ENCODE measurements at regions not wholly inside any gene's neighbourhood (a gene's known extent, or its start where the extent isn't known, plus 50 kb on each side); places are given as distances from the start of the nearest gene placed in this dataset.
"Not testable (repeated sequence)": the region's sequence is repeated elsewhere in the genome, so short reads cannot be mapped to it uniquely, and the experiment has no call there.

DNA sequence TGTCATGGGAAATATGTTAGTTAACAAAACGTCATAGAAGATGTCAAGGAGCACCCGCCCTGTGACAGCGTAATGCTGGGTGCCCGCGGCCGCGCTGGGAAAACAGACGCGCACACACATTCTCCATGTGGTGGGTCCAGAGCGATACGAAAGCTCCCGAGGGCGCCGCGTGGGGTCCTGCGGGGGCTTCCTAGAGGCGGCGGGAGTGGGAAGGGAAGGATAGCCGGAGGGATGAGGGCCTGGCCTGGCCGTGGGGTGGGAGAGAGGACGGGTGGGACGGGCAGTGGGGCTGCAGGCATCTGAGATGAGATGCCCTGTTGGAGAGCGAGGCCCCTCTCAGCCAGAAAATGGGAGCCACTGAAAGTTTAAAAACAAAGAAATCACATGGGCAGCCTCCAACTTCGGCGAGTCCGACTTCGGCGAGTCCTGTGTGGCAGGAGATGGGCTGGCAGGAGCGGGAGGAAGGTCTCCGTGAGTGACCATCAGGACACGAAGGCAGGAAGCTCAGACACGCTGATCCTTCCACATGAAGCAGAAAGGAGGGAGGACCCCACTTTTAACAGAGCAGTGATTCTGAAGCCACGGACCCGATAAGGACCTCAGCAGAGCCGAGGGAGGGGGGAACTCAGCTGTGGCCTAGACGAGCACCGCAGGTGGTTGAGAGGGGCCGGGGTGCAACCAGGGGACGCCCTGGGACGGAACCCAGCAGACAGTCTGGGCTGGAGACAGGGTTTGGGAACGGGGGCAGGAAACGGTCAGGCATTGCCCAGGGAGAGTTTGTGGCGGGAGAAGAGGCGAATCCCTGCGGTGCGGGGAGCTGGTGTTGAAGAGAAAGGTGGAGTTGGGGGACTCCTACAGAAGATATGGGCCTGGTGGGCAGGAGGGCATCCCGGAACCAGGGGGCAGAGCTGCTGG, 114.1 kb upstream of the FRMD1 start:
- no peak for DNase-seq

DNA sequence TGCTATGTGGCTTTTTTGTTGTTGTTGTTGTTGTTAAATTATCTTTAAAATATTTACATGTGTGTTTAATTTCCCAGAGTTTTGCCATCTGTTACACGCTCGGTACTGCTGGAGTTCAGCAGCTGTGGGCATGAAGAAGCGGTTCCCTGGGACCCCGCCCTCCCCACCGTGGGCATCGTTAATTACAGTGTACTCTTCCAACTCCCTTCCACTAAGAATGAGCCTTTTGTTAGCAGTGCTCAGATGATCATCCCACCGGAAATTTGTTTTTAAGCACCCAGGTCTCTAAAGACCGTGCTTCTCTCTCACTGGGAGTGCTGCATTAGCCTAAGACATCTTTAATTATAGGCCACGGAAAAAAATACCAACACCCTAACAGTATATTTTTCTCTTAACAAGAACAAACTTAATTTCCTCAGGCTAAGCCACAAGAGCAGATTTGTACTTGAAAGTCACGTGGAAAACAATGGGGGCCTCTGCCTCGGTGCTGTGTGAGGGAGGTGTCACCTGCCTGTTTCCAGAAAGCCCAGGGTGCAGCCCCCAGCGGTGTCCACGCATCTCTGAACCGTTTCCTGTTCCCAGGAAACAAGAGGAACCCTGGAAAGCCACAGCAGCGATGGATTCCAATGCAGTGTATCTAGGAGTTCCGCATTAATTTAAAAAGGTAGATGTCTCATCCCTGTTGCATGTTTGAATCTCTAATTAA, 113.3 kb upstream of the FRMD1 start:
- DNase-seq = no peak

DNA sequence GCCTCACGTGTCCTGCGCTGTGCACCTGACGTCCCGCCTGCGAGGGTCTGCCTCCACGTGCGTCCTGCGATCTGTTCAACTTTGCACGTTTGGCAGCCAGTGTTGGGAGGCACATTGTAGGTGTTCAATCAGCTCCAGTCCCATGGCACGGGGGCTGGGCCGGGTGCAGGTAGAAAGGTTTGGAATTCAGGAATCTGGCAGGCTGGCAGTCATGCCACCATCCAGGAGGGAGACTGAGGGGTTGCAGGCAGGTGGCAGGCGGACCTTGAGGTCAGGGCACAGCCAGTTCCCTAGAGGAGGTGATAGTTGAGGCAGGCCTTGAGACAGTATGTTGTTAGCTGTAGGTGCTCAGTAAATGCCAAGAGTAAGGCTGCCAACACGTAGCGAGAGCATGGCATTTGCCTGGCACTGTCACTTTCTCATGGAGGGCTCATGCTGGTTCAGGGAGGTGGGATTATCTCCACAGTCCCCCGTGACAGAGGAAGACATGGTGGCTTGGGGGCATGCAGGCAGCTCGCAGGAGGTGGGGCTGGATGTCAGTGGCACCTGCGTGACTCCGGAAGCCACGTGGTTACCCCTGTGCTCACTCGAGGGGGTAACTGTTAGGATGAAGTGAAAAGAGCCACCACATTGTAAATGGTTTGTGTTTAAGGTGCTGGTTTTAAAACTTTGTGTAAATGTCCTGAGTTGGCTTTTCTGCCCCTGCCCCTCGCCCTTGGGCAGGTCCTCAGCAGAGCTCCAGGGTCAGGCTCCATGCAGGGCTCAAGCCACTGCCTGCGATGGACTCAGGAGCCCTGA, 111.8 kb upstream of the FRMD1 start:
- DNase-seq = no peak

DNA sequence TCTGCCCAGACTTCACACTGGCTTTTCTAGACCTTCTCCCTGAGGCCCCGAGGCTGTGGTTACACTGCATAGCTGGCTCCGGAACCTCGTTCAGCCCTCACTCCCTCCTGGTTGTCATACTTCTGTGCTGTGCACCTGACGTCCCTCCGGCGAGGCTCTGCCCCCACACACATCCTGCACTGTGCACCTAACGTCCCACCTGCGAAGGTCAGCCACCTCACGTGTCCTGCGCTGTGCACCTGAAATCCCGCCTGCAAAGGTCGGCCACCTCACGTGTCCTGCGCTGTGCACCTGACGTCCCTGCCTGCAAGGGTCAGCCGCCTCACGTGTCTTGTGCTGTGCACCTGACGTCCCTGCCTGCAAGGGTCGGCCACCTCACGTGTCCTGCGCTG, 111.0 kb upstream of the FRMD1 start:
- DNase-seq = no peak

DNA sequence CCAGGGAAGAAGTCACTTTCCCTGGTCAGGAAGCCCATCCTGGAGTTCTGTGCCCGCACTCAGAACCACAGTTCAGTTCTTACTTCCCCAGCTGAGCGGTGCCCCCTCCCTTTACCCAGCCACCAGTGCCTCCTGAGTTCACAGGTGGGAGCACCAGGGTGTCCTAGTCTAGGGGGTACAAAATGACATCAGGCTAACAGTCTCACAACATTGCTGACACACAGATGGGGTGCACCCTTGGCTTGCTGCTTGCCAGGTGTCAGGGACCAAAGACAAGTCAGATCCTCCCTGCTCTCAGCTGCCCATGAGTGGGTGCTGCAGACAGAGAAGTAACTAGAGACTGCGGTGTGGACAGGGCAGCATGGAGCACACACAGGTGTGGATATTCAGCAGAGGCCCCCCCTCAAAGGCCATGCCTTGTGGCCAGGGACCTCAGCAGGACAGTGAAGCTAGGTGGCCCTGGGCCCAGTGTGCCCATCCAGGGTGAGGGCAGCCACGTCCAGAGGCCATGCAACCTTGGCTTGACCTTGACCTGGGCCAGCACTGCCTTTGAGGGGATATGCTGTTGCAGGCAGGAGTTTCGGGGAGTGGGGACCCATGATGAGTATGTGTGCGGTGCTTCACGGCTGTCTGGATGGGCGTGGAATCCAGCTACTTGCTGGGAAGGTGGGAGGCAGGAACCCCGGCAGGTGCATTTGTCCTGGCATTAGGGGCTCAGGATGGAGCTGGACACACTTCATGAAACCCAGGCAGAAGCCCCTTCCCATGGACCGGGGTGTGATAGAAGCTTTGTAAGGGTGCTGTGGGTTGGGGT, 110.4 kb upstream of the FRMD1 start:
- no peak for DNase-seq

DNA sequence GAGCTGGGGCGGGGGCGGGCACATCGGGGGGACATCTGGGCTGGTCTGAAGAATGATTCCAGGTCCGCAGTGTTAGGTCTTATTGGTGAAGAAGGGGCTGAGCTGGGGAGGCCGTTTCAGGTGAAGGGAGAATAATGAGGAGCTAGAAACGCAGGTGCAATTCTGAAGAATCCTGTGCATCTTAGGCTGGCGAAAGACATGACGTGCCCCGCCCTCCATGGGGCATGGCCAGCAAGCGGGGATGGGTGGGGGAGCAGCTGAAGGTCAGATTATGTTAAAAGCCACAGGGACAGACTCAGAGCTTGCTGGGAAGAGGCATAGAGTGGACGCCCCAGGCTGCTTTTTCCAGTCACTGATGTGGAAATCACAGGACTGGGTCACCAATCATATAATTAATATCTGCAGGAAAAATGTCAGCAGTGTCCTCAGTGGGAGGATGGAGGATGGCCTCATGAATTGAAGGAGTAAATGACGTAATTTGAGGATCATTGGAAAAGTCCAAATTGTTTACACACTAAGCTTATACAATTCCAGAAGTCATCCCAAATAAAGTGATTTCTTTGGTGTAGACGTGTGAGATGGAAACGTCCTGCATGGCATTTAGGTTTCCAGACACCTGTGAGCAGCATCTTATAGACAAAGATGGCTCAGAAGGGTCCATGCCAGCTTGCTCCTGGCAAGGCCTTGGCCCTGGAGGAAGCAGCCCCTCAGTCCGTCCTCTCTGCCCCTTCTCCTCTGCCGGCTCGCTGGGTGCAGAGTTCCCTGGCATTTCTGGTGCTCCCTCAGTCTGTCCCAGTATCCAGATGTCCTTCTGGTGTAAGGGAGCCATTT, 109.6 kb upstream of the FRMD1 start:
- DNase-seq = no peak

DNA sequence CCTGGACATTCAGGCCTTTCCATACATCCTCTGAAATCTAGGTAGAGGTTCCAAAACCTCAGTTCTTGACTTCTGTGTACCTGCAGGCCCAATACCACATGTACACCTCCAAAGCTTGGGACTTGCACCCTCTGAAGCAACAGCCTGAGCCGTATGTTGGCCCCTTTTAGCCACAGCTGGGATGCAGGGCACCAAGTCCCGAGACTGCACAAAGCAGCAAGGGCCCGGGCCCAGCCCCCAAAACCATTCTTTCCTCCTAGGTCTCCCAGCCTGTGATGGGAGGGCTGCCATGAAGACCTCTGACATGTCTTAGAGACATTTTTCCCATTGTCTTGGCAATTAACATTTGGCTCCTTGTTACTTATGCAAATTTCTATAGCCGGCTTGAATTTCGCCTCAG, 107.4 kb upstream of the FRMD1 start:
- no peak for DNase-seq

DNA sequence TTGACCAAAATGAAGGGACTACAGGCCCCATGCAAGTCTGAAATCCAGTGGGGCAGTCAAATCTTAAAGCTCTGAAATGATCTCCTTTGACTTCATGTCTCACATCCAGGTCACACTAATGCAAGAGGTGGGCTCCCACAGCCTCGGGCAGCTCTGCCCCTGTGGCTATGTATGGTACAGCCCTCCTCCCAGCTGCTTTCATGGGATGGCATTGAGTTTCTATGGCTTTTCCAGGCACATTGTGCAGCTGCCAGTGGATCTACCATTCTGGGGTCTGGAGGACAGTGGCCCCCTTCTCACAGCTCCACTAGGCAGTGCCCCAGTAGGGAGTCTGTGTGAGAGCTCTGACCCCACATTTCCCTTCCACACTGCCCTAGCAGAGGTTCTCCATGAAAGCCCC, 107.0 kb upstream of the FRMD1 start:
- DNase-seq = not testable (repeated sequence)

DNA sequence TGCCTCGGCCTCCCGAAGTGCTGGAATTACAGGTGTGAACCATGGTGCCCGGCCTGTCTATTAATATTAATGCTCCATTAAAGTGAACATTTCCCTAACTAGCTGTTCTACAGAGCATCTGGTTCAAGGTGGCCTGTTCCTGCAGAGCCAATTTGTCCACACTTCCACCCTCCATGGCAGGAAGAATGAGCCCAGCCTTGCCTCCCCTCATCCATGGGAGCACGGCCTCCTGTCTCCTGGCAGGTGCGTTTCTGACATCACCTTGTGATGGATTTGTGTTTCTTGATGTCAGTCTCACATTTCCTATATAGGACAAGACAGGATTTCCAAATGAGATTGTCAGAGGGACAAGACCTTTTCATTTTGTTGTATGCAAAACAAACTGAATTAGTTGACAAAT, 105.7 kb upstream of the FRMD1 start:
- DNase-seq = no peak

DNA sequence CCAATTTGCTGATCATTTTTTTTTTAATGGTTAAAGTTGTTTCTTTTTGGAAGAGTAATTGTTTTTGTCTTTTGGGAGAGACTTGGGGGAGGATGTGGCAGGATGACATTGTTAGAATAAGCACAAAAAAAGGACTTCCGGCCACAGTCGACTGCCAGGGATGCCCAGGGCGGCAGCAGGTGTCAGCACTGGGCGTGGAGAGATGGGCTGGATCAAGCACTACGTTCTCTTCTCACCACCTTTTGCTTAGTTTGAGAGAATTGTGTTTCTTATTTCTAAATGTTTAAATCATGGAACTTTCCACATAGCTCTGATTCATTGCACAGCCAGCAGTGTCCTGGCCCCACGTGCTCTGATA, 104.6 kb upstream of the FRMD1 start:
- DNase-seq = no peak

DNA sequence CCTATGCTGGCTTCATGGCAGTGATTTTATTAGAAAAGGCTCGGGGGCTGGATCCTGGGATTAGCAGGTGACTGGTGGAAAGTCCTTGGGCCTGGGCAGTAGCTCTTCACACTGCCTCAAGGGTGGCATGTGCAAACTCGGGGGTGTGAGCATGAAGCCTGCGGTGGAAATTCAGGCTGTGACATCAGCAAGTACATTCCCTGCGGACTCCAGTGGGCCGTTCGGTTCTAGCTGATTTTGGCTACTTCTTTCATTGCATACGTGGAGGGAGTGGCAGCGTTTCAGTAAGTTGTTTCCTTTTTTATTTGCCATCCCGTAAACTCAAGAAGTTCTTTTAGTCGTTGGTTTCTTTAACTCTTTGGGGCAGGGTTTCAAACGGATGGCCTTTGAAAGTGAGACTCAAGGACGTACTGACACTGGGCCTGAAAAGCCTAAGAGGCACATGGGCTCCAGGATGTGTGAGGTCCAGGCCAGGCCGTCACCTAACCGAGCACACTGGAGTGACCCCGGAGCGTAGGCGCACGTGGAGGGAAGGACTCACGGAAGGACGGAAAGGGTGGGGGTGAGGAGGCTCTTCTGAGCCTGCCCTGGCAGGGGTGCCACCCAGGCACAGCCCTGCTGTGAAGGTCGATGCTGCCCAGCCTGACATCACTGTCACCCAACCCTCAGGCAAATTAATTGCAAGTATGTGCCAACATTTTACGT, 104.0 kb upstream of the FRMD1 start:
- no peak for DNase-seq

DNA sequence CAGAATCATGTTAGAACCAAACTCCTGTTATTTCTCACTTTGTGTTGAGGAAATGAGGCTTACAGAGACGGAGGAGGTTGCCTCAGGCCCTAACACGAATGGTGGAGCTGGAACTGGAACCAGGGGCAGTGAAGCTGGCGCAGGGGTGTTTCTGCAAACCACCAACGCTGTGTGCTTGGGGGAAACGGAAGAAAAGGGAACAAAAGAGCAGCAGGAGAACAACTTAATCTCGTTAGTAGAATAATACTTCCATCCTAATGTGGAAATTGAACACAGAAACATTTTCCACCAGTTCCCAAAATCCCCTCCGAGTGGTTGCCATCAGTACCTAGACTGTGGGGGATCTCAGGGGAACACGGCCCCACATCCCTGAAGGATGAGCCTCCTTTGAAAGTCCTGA, 103.4 kb upstream of the FRMD1 start:
- DNase-seq = no peak

DNA sequence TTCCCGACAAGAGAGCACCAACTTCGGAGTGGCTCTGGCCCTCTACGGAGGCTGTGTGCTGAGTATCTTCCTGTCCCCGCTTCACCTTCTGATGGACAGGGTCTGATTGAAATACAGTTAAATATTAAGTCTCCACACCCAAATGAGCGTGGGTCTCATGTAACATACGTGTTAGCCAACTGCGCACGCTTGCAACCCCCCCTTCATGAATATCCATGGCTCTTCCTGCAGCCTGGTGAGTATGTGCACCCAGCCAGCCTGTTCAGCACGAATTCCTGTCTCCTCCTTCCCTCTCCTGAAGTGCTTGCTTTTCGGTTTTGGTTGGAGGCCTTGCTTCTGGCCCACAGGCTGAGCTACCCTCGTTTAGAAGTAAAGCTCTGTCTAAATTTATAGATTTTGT, 102.9 kb upstream of the FRMD1 start:
- no peak for DNase-seq

DNA sequence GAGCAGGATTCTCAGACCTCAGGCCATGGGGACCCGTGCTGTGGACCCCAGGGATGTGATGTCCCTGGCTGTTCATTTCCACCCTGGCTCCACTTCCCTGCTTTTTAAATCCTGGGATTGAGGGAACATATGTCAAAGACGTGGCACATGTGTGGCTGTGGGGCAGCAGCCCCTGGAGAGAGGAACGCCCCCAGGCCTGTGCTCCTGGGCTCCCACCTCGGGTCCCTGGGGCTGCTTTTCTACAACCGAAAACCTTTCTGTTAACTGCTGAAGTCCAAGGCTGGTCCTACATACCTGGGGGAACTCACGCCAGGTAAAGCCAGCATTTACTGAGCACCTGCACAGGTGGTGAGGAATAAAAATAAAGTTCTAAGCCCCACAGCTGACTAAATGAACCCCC, 102.3 kb upstream of the FRMD1 start:
- no peak for DNase-seq

DNA sequence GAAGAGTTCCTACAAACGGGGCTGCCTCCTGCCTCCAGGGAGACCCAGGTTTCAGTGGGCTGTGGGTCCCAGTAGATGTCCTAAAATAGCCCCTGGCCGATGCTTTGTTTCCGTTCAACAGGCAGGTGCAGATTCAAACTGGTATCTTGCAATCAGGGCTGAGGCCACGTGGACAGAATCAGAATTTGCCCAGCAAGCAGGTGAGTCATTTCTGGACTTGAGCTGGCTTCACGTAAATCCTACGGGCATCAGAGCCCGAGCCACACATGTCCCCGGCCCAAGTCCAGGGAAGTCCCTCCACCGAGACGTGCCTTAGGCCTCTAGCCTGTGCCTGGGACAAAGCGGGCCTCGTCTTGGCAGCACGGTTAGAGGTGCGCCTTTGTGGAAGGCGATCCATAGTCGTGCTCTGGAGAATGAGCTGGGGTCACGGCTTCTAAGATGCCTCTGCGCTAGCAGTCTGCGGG, 101.6 kb upstream of the FRMD1 start:
- no peak for DNase-seq

DNA sequence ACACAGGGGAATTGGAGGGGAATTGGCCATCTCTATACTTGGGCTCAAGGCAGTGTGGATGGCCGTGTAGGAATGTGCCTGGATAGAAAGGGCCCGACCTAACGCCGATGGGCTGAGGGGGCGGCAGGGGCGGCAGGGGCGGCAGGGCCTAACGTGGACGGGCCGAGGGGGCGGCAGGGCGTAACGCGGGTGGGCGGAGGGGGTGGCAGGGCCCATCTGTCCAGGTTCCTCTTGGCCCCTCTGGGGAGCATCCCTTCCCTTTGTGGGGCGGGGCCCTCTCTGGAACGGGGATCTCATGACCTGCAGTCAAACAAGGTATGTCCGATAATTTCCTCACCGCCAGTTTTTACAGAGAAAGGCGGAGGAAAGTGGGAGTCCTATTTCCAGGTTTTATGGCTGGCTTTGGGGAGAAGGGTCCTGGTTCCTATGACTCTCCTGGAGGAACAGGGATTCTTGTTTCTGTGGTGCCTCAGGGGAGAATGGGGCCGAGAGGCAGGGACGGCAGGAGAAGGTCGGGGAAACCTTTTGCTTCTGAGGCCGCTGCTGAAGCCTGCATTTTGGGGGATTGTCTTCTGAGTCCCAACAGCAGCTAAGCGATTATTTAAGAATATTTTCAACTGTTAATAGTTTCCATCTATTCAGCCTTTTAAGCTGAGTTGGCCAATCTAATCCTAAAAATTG, 100.8 kb upstream of the FRMD1 start:
- DNase-seq = no peak

DNA sequence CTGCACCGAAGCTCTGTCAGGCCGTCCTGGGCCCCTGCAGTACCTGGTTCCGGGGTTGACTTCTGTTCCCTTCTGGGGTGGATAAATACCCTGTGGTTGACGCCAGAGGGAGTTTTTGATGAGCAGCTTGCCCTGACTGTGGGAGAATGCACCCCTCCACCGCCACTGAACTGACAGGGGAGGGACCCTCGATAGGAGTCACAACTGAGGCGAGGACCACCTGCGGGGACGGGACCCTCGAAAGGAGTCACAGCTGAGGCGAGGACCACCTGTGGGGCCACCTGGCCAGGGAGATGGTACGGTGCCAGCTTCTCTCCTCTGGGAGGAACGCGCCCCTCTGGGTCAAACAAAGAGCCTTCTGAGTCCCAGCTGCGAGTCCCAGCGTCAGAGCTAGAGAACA, 100.1 kb upstream of the FRMD1 start:
- no peak for DNase-seq

DNA sequence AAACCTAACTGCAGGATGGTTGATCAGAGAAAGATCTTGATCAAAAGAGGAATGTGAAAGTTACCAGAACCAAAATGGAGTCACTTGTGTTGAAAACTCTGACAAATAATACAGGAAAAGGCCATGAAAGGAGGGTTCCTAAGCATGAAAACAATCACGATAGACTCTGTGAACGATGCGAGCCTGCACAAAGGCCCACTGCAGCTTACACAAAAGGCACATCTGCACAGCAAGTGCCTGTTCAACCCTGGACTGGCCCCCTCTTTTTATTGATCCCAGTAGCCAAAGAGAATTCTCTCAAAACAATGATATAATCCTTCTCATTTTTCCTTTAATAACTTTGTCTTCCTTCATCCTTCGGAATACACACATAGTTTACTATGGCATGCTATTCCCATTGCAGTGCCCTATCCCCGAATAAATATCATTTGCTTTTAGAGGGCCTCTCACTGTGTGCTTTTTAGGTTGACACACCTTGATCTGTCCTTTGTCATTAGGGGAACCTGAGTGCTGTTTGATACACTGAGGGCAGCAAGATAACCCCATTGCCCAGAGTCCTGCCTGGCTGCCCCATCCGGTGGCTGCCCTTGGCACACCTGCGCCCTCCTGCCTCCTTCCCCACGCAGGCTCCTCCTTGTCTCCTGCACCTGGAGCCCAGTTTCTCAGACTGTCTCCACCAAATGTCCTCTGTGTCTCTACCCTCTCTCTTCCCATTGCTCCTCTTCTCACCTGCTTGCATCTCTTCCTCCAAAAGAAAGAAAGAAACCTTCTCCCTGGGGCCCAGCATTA, 98.3 kb upstream of the FRMD1 start:
- no peak for DNase-seq

DNA sequence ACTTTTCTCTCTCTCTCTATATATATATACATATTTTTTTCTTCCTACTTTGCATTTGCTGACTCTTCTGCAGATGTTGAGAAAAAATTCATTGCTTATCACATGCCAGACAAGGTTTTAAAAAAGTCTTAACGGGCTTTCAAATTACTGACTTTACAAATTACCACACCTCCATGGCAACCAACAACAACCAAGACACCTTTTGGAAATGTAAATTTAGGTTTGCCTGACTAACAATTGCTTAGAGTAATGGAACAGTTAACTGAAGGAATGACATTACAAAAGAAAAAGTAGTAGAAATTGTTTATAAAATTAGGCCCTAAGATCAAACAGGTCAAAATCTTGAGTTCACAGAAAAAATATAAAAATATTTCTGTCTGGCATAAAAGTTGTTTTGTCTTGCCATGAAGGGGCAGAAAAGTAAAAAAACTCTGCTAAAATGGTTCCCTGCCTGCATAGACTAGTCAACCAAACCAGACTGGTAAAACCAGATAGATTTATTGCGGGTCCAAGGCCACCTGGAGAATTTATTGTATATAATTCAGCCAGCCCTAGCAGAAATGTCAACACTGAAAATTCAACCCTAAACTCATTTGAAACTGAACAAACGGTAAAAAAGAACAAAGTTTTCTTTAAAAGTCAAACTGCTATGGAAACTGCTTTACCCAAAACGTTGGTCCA, 92.8 kb upstream of the FRMD1 start:
- no peak for DNase-seq
